SK-N-SH treated with all-trans-retinoic acid at 6 μM for 48 hours (cell line): ENCODE measurements at regions not wholly inside any gene's neighbourhood (a gene's known extent, or its start where the extent isn't known, plus 50 kb on each side); places are given as distances from the start of the nearest gene placed in this dataset.

Experiments used
- ATAC-seq: fragments of 200-7000 bp; cut with Tn5 transposase; 3 replicates; pipeline ENCODE4 v1.9.1; 2020; ENCODE audit warnings: mild to moderate bottlenecking, moderate library complexity
- ARNTL ChIP-seq: fragments of 450-650 bp; formaldehyde crosslinking; IDR thresholded peaks from 2 replicates; pipeline ENCODE4 v1.5.0; 2020; ENCODE audit warnings: low read depth, mild to moderate bottlenecking, moderate library complexity, borderline replicate concordance
- BACH2 ChIP-seq: fragments of 250-450 bp; sonication (Bioruptor Pico); IDR thresholded peaks from 2 replicates; pipeline ENCODE4 v1.9.0; 2021; ENCODE audit warnings: mild to moderate bottlenecking, borderline replicate concordance
- CSDC2 ChIP-seq: fragments of 250-450 bp; sonication (Bioruptor Pico); IDR thresholded peaks from 2 replicates; pipeline ENCODE4 v1.5.0; 2020; ENCODE audit warnings: mild to moderate bottlenecking, moderate library complexity
- ESRRG ChIP-seq: fragments of 250-450 bp; sonication (Bioruptor Pico); IDR thresholded peaks from 2 replicates; pipeline ENCODE4 v1.6.1; 2021; ENCODE audit warnings: mild to moderate bottlenecking
- GLIS3 ChIP-seq: fragments of 250-450 bp; sonication (Bioruptor Pico); IDR thresholded peaks from 2 replicates; pipeline ENCODE4 v1.5.0; 2020; ENCODE audit warnings: mild to moderate bottlenecking, moderate library complexity
- OSR1 ChIP-seq: fragments of 250-450 bp; sonication (Bioruptor Pico); IDR thresholded peaks from 2 replicates; pipeline ENCODE4 v1.8.0; 2022; ENCODE audit warnings: moderate library complexity, mild to moderate bottlenecking, inconsistent platforms
- RARB ChIP-seq: fragments of 250-450 bp; sonication (Bioruptor Pico); IDR thresholded peaks from 2 replicates; pipeline ENCODE4 v1.8.0; 2021; ENCODE audit warnings: mild to moderate bottlenecking, moderate library complexity
- SNAI2 ChIP-seq: fragments of 250-450 bp; sonication (Bioruptor Pico); IDR thresholded peaks from 2 replicates; pipeline ENCODE4 v1.5.0; 2020; ENCODE audit warnings: mild to moderate bottlenecking, moderate library complexity
- TCF4 ChIP-seq: fragments of 250-450 bp; sonication (Bioruptor Pico); IDR thresholded peaks from 2 replicates; pipeline ENCODE4 v1.8.0; 2021; ENCODE audit warnings: mild to moderate bottlenecking, moderate library complexity, borderline replicate concordance
- ZC3H10 ChIP-seq: fragments of 250-450 bp; sonication (Bioruptor Pico); IDR thresholded peaks from 2 replicates; pipeline ENCODE4 v1.5.1; 2021; ENCODE audit warnings: mild to moderate bottlenecking, moderate library complexity
- ZFP3 ChIP-seq: fragments of 250-450 bp; sonication (Bioruptor Pico); IDR thresholded peaks from 2 replicates; pipeline ENCODE4 v1.5.0; 2020; ENCODE audit warnings: mild to moderate bottlenecking, moderate library complexity
- ZFP30 ChIP-seq: fragments of 450-650 bp; formaldehyde crosslinking; IDR thresholded peaks from 2 replicates; pipeline ENCODE4 v1.5.0; 2022; ENCODE audit warnings: mild to moderate bottlenecking, moderate library complexity
- ZNF565 ChIP-seq: fragments of 450-650 bp; formaldehyde crosslinking; conservative IDR thresholded peaks from 2 replicates; pipeline ENCODE4 v1.5.0; 2020; ENCODE audit warnings: low read depth, mild to moderate bottlenecking, moderate library complexity
- ZNF70 ChIP-seq: fragments of 450-650 bp; formaldehyde crosslinking; IDR thresholded peaks from 2 replicates; pipeline ENCODE4 v1.5.0; 2020; ENCODE audit warnings: mild to moderate bottlenecking, moderate library complexity
- TF ChIP-seq, protein P1 (sequence below): fragments of 250-450 bp; sonication (Bioruptor Pico); IDR thresholded peaks from 2 replicates; pipeline ENCODE4 v1.5.0; 2020; ENCODE audit warnings: mild to moderate bottlenecking, moderate library complexity
- TF ChIP-seq, protein P2 (sequence below): fragments of 250-450 bp; sonication (Bioruptor Pico); IDR thresholded peaks from 2 replicates; pipeline ENCODE4 v1.8.0; 2020; ENCODE audit warnings: mild to moderate bottlenecking, moderate library complexity, borderline replicate concordance
- TF ChIP-seq, protein P3 (sequence below): fragments of 250-450 bp; sonication (Bioruptor Pico); IDR thresholded peaks from 2 replicates; pipeline ENCODE4 v1.5.1; 2020; ENCODE audit warnings: low read depth, mild to moderate bottlenecking, moderate library complexity
- TF ChIP-seq, protein P4 (sequence below): fragments of 250-450 bp; sonication (Bioruptor Pico); IDR thresholded peaks from 2 replicates; pipeline ENCODE4 v1.8.0; 2021; ENCODE audit warnings: low read depth, mild to moderate bottlenecking, moderate library complexity, borderline replicate concordance

DNA sequence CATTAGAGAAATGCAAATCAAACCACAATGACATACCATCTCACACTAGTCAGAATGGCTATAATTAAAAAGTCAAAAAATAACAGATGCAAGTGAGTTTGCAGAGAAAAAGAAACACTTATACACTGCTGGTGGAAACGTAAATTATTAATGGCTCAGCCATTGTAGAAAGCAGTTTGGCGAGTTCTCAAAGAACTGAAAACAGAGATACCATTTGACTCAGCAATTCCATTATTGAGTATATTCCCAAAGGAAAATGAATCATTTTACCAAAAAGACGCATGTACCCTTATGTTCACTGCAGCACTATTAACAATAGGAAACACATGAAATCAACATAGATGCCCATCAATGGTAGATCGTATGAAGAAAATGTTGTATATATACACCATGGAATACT, 75.0 kb downstream of the NAA11 start (continued):
- TF ChIP-seq TCF4 (CRISPR knock-in tag), result no peak

DNA sequence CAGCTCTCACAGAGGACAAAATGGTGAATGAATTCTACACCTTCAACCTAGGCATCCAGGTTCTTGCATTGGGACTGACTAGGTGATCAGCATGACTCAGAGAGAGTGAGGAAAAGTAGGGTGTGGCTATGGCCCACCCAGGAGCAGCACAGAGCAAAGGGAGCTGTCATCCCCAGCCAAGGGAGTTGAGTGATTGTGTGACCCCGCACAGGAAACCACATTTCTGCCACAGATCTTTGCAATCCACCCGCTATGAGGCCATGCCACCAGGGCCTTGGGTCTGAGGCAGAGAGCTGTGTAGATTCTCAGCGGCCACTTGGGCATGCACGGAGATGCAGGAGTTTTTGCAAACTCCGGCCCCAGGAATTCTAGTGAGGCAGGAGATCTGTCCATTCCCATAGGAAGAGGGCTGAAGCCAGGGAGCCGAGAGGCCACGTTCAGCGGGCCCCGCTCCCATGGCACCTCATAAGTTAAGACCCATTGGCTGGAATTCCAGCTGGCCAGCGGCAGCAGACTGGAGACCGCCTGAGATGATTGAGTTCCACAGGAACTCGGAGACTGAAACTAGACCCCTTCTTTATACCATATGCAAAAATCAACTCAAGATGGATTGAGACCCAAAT, 75.9 kb downstream of the NAA11 start:
- ATAC-seq, result no peak
- TF ChIP-seq, protein P1, sequence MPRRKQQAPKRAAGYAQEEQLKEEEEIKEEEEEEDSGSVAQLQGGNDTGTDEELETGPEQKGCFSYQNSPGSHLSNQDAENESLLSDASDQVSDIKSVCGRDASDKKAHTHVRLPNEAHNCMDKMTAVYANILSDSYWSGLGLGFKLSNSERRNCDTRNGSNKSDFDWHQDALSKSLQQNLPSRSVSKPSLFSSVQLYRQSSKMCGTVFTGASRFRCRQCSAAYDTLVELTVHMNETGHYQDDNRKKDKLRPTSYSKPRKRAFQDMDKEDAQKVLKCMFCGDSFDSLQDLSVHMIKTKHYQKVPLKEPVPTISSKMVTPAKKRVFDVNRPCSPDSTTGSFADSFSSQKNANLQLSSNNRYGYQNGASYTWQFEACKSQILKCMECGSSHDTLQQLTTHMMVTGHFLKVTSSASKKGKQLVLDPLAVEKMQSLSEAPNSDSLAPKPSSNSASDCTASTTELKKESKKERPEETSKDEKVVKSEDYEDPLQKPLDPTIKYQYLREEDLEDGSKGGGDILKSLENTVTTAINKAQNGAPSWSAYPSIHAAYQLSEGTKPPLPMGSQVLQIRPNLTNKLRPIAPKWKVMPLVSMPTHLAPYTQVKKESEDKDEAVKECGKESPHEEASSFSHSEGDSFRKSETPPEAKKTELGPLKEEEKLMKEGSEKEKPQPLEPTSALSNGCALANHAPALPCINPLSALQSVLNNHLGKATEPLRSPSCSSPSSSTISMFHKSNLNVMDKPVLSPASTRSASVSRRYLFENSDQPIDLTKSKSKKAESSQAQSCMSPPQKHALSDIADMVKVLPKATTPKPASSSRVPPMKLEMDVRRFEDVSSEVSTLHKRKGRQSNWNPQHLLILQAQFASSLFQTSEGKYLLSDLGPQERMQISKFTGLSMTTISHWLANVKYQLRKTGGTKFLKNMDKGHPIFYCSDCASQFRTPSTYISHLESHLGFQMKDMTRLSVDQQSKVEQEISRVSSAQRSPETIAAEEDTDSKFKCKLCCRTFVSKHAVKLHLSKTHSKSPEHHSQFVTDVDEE (CRISPR knock-in tag), result no peak
- TF ChIP-seq ZFP30 (CRISPR knock-in tag) (no peak), TCF4 (CRISPR knock-in tag) (no peak), ARNTL (no peak), ZC3H10 (CRISPR knock-in tag) (no peak), OSR1 (CRISPR knock-in tag) (no peak), SNAI2 (CRISPR knock-in tag) (no peak), ZNF565 (CRISPR knock-in tag) (no peak), ZNF70 (no peak)
- TF ChIP-seq, protein P2, sequence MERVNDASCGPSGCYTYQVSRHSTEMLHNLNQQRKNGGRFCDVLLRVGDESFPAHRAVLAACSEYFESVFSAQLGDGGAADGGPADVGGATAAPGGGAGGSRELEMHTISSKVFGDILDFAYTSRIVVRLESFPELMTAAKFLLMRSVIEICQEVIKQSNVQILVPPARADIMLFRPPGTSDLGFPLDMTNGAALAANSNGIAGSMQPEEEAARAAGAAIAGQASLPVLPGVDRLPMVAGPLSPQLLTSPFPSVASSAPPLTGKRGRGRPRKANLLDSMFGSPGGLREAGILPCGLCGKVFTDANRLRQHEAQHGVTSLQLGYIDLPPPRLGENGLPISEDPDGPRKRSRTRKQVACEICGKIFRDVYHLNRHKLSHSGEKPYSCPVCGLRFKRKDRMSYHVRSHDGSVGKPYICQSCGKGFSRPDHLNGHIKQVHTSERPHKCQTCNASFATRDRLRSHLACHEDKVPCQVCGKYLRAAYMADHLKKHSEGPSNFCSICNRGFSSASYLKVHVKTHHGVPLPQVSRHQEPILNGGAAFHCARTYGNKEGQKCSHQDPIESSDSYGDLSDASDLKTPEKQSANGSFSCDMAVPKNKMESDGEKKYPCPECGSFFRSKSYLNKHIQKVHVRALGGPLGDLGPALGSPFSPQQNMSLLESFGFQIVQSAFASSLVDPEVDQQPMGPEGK (CRISPR knock-in tag), result no peak
- TF ChIP-seq, protein P3, sequence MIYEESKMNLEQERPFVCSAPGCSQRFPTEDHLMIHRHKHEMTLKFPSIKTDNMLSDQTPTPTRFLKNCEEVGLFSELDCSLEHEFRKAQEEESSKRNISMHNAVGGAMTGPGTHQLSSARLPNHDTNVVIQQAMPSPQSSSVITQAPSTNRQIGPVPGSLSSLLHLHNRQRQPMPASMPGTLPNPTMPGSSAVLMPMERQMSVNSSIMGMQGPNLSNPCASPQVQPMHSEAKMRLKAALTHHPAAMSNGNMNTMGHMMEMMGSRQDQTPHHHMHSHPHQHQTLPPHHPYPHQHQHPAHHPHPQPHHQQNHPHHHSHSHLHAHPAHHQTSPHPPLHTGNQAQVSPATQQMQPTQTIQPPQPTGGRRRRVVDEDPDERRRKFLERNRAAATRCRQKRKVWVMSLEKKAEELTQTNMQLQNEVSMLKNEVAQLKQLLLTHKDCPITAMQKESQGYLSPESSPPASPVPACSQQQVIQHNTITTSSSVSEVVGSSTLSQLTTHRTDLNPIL, result no peak

DNA sequence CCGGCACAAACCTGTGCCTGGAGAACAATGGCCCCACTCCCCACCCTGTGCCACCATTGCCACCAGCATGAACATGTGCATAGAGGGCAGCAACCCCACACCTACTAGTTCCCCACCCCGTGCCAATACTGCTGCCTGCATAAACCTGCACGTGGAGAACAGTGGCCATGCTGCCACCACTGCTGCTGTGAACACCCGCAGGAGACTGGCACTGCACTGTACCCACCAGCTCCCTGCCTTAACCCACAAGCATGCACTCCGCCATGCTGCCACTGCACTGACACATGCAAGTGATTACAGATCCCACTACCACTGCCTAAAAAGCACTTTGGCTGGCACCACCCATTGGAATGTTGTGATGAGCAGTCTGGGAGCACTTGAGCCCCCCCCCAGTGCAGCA, 77.3 kb downstream of the NAA11 start:
- TF ChIP-seq ESRRG (CRISPR knock-in tag) (no peak), ZNF70 (no peak), GLIS3 (CRISPR knock-in tag) (no peak), ZFP3 (CRISPR knock-in tag) (no peak), CSDC2 (CRISPR knock-in tag) (no peak), RARB (CRISPR knock-in tag) (no peak), ZC3H10 (CRISPR knock-in tag) (no peak), ZNF565 (CRISPR knock-in tag) (no peak), BACH2 (CRISPR knock-in tag) (no peak), TCF4 (CRISPR knock-in tag) (no peak)
- TF ChIP-seq, protein P2 (CRISPR knock-in tag), result no peak
- TF ChIP-seq, protein P4, sequence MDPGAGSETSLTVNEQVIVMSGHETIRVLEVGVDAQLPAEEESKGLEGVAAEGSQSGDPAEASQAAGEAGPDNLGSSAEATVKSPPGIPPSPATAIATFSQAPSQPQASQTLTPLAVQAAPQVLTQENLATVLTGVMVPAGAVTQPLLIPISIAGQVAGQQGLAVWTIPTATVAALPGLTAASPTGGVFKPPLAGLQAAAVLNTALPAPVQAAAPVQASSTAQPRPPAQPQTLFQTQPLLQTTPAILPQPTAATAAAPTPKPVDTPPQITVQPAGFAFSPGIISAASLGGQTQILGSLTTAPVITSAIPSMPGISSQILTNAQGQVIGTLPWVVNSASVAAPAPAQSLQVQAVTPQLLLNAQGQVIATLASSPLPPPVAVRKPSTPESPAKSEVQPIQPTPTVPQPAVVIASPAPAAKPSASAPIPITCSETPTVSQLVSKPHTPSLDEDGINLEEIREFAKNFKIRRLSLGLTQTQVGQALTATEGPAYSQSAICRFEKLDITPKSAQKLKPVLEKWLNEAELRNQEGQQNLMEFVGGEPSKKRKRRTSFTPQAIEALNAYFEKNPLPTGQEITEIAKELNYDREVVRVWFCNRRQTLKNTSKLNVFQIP (CRISPR knock-in tag), result no peak
- TF ChIP-seq, all 23 proteins: peak for 0
- no peak for ATAC-seq
